HG03442 (cell line): ENCODE measurements at regions not wholly inside any gene's neighbourhood (a gene's known extent, or its start where the extent isn't known, plus 50 kb on each side); places are given as distances from the start of the nearest gene placed in this dataset.
"Not testable (repeated sequence)": the region's sequence is repeated elsewhere in the genome, so short reads cannot be mapped to it uniquely, and the experiment has no call there.

ENCODE experiments used
- ATAC-seq: cut with Tn5 transposase; IDR thresholded peaks from one replicate; pipeline ENCODE4 v1.9.1; 2021; ENCODE audit warnings: mild to moderate bottlenecking, moderate library complexity; ENCODE audit not compliant: unreplicated experiment

GRCh38 chr4:19266566-19266965, 985.1 kb upstream of the SLIT2 start:
- ATAC-seq = no peak

DNA sequence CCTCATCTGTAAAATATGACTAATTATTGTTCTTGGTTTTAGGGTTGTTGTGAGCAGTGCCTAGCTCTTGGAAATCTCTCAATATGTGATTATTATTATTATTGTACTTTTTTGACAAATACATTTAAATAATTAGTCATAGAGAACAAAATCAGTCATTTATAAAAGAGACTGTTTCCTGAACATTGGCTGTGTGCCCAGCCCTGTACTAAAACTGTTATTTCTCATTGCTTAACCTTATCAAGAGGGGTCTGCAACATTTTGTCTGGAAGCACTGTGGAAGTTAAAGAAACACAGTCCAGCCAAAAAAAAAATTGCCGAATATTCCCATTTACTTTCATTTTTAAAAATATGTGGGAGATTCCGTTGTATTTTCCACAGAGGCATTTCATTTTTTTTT, 989.2 kb upstream of the SLIT2 start:
- no peak for ATAC-seq

- ATAC-seq = no peak
These were observed 991.4 kb upstream of the SLIT2 start for GRCh38 chr4:19260346-19260745.

- no peak for ATAC-seq
These were observed 991.8 kb upstream of the SLIT2 start for GRCh38 chr4:19259920-19260319.

- ATAC-seq = no peak
These were observed 994.9 kb upstream of the SLIT2 start for GRCh38 chr4:19256823-19257222.

GRCh38 chr4:19254486-19254885, 997.2 kb upstream of the SLIT2 start:
- ATAC-seq = no peak

DNA sequence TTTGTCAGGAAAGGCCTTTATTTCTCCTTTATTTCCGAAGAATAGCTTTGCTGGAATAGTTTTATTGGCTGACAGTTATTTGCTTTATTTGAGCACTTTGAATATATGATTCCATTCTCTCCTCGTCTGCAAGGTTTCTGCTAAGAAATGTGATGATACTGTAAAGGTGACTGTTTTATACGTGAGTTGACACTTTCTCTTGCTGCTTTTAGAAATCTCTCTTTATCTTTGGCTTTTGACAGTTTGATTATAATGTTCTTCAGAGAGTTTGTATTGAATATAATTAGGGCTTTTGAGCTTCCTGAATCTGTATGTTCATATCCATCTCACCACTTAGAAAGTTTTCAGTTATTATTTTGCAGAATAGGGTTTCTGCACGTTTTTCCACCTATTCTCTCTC, 1003.7 kb upstream of the SLIT2 start:
- ATAC-seq = no peak

DNA sequence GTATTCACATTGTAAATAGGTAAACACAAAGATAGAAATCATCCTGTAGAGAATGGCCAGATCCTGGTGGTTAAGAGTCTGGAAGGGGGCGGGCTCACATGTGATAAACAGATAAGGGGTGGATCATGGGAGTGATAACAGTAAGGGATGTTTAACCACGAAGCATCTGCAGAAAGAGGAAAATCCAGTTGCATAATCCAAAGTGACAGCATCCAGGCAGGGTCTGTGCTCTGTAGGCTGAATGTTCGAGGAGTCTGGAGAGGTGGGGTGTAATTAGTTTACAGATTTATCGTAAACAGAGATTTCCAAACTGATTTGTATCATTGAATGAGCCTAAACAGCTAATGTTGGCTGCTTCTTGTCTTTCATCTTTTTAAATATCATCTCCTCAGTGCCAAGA, 1009.8 kb upstream of the SLIT2 start:
- no peak for ATAC-seq

DNA sequence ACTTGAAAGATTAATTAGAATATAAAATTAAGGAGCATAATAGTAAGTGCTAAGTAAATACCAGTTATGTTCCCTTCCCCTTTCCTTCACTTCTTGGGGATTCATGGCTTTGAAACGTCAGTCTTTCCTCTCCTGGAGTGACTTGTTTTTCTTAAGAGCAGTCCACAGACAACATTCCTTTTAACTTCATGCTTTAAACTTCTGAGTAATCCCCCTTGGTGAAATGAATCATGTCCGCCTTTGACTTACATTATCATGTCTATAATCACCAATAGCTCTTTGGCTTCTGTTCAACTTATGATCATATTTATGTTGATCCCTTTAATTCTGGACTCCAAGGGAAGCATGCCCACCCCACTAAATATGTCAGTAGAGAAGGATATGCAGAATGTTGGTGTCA, 1012.1 kb upstream of the SLIT2 start:
- no peak for ATAC-seq

- no peak for ATAC-seq
These were observed 1015.2 kb upstream of the SLIT2 start for GRCh38 chr4:19236473-19236872.

DNA sequence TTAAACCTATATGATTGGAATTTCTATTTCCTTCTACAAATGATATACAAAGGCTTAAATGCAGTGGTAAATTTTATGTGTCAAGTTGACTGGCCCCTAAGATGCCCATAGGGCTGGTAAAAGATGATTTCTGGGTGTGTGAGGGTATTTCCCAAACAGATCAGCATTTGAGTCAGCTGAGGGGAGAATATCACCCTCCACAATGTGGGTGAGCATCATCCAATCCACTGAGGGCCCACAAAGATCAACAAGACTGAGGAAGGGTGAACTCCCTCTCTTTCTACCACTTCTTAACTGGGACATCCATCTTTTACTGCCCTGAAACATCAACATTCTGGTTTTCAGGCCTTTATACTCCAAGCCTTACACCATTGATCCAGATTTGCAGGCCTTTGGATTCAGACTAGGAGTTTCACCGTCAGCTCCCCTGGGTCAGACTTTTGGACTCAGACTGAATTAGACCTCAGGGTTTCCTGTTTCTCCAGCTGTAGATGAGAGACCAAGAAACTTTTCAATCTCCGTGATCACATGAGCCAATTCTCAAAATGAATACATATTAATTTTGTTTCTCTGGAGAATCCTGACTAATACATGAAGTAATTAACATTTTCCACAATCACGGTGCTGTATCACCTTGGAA, 1020.7 kb upstream of the SLIT2 start:
- no peak for ATAC-seq

DNA sequence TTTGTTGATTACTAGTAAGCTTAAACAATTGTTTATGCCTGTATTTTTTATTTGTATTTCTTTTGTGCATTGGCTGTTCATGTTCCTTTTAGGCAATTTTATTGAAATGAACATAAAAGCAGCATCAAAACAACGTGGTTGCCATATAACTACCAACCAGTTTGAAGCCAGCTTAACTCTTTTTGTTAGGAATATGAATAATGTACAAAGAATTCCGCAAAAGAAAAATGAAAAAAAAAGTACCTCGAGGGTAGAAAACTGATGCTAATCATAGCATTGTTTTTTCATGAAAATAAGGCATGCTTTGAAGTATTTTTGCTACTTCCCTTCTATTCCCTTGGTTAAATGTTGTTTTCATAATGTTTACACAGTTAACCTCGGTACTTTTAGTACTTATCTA, 1024.0 kb upstream of the SLIT2 start:
- ATAC-seq = no peak

DNA sequence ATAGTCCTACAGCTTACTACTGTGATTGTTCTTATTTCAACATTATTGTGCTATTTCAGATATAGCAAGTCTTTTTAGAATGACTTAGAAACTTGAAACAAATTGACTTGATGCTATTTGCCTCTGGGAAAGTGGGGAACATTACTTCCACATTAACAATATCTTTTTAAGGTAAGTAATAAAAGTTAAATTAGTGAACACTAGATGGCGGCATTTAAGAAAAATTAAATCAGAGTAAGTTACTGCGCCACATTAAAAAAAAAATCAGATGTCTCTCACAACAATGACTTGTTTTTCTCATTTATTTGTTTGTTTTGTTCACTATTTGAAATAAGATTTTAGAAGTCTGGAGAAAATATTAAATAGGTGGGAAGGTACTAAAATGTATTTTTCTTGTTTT, 1026.9 kb upstream of the SLIT2 start:
- no peak for ATAC-seq

GRCh38 chr4:19216476-19216875, 1035.2 kb upstream of the SLIT2 start:
- ATAC-seq = no peak

DNA sequence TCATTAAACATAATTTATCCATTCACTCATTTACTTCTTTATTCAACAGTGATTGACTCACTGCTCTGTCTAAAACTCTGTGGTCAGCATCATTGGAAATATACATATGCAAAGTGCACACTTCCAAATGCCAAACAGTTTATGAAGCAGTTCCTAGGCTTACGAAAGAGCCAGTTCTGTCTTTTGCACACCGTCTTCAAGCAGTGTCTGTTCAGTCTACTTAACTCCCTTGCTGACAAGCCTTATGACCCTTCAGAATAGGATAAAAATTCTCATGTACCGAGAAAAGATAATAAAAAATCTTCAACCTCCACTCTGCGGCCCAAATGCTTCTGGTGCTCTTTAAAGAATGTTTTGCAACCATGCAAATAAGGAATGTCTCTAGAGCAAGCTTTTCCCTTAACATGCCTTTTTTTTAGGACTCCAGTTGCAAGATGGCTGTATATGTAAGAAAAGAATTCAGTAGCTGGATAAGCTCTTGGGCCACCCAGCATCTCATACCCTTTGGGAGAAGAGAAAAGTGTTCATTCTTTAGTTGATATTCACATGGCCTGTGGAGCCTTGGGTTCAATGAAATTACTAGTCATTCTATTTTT, 1037.0 kb upstream of the SLIT2 start:
- no peak for ATAC-seq

DNA sequence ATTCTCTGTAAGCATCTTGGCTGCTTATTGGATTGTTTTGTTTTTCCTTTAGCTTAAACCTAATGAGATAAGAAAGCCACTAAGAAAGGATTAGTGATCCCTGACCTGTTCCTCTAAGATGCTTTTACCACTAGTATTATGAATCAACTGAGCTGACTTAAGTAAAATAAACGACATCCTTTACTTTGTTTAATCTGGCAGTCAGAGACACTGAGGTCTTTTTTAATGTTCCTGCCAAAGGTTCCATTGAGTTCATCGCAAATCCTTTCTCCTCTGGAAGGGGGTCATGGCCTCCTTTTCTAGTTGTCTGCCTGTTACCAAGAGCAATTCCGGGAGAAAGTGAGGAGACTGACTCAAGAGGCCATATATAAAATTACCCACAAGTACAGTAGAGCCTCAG, 1038.3 kb upstream of the SLIT2 start:
- no peak for ATAC-seq

GRCh38 chr4:19205853-19206252, 1045.9 kb upstream of the SLIT2 start:
- ATAC-seq = no peak

DNA sequence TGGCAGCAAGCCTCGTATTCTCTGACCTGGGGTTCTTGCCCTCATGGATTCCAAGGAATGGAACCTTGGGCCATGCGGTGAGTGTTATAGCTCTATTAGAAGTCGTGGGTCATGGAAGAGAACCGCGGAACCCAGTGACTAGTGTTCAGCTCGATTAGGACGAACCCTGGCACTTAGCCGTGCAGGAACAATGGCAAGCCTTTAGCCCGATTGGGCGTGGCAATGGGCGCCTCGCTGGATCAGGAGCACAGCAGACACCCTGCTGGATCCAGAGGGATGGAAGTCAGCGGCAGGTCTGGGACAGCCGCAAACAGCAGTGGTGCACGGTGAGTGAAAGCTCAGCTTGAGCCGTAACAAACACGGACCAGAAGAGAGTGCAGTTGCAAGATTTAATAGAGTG, 1053.9 kb upstream of the SLIT2 start:
- not testable (repeated sequence) for ATAC-seq

DNA sequence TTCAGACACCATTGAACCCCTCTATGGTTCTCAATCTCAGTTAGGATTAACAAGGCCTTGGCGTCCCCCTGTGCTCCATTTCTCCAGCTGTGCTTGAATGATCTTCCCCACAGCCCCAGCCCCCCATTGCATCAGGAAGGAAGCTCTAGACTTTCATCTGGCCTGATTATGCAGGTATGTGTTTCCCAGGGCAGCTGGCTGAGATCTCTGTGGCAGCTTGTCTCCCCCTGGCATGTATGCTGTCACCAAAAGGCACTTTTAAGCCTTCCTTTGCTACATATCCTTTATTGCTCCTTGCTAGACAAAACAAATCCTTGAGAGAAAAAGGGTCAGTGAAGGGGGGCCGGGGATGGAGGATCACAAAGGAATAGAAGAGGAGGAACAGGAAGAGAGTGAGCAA, 1056.0 kb upstream of the SLIT2 start:
- ATAC-seq = no peak

DNA sequence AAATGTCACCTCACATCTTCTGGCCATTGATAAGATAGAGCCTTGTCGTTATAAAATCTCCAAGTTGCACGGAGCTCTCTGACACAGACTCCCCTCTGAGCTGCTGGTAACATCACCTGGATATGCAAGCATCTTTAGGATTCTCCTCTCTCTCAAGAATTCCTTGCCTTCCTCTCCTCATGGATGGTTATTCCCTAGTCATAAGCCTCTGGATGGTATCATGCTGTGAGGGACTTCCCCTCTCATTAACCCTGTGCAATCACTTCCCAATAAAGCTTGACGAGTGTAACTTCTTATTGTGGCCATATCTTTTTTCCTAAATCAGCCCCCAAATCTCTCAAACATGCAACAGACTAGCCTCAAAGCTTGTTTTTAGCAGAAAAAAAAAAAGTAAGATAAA, 1057.0 kb upstream of the SLIT2 start:
- no peak for ATAC-seq

GRCh38 chr4:19193274-19193981, 1058.3 kb upstream of the SLIT2 start:
- no peak for ATAC-seq

DNA sequence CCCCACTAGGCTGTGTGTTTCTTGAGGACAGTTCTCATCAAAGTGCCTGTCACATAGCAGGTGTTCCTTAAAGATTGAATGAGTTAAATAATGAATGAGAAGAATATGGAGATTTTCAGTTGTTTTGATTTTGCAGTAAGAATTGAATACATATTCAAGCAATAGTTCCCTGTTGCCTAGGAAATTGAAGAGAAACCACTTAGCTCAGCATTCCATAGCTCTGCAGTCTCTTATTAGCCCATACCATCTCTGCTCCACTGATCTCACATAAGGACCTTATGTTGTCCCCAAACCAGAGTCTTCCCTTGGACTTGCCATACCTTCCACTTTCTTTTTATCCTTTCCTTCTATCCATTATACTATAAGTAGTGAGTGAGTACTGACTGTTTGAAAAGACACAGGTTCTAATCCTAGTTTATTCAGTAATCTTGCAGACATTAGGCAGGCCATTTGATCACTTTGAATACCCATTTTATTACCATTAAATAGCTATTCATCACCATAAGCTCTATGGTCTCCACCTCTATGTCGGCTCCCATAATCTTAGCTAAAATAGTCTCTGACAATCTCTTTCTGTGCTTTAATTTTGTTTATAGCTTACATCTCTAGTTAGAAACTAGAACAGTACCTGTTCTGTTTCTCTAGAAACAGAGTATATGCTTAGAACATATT, 1059.6 kb upstream of the SLIT2 start:
- no peak for ATAC-seq
